H1 (cell line): ENCODE measurements at regions not wholly inside any gene's neighbourhood (a gene's known extent, or its start where the extent isn't known, plus 50 kb on each side); places are given as distances from the start of the nearest gene placed in this dataset.

Source experiments
- BACH1 ChIP-seq: IDR thresholded peaks from 2 replicates; pipeline ENCODE4 v1.6.1; 2012; ENCODE audit warnings: low read length, improper control_type of control experiment
- CEBPB ChIP-seq: IDR thresholded peaks from 2 replicates; pipeline ENCODE4 v1.6.1; 2012; ENCODE audit warnings: low read depth, low read length
- KDM5A ChIP-seq: fragments of 200-600 bp; IDR thresholded peaks from 2 replicates; pipeline ENCODE4 v1.7.1; 2012; ENCODE audit warnings: mild to moderate bottlenecking, low read length, inconsistent platforms, mixed read lengths
- RFX5 ChIP-seq: IDR thresholded peaks from 2 replicates; pipeline ENCODE4 v1.6.1; 2011; ENCODE audit warnings: low read depth, low read length, improper control_type of control experiment, borderline replicate concordance
- RXRA ChIP-seq: IDR thresholded peaks from 2 replicates; pipeline ENCODE4 v1.6.1; 2011; ENCODE audit warnings: low read depth, mild to moderate bottlenecking, low read length, moderate library complexity; ENCODE audit not compliant: insufficient read depth
- TCF12 ChIP-seq: IDR thresholded peaks from 2 replicates; pipeline ENCODE4 v1.6.1; 2011; ENCODE audit warnings: low read depth, mild to moderate bottlenecking, low read length
- USF2 ChIP-seq: IDR thresholded peaks from 2 replicates; pipeline ENCODE4 v1.6.1; 2011; ENCODE audit warnings: low read length, improper control_type of control experiment

GRCh38 chr4:152087335-152087734 is 326.5 kb upstream of the GATB start (continued):
- TF ChIP-seq RFX5 (no peak), TCF12 (no peak), RXRA (no peak), BACH1 (no peak), KDM5A (no peak), USF2 (no peak), CEBPB (no peak)
